NCI-H146 (cell line): ENCODE measurements at regions not wholly inside any gene's neighbourhood (a gene's known extent, or its start where the extent isn't known, plus 50 kb on each side); places are given as distances from the start of the nearest gene placed in this dataset.

Experiments
- DNase-seq: peaks from one replicate; lab custom pipeline; 2025; lab: John Stamatoyannopoulos, UW

- DNase-seq = no peak
Measured at GRCh38 chr18:78601349-78601748, 378.3 kb upstream of the SALL3 start.

GRCh38 chr18:78601923-78602322 lies 377.7 kb upstream of the SALL3 start:
- no peak for DNase-seq

GRCh38 chr18:78602430-78602829 lies 377.2 kb upstream of the SALL3 start:
- DNase-seq = no peak

GRCh38 chr18:78603102-78603983 lies 376.3 kb upstream of the SALL3 start:
- no peak for DNase-seq

GRCh38 chr18:78605255-78605654 lies 374.4 kb upstream of the SALL3 start:
- DNase-seq = no peak

GRCh38 chr18:78607221-78607620 lies 372.4 kb upstream of the SALL3 start:
- DNase-seq = no peak

- no peak for DNase-seq
Measured at GRCh38 chr18:78607784-78608183, 371.8 kb upstream of the SALL3 start.

GRCh38 chr18:78610179-78610578 lies 369.4 kb upstream of the SALL3 start:
- no peak for DNase-seq

- DNase-seq = no peak
Measured at GRCh38 chr18:78611201-78611800, 368.3 kb upstream of the SALL3 start.

GRCh38 chr18:78611869-78612268 lies 367.7 kb upstream of the SALL3 start:
- DNase-seq = no peak

GRCh38 chr18:78612318-78612717 lies 367.3 kb upstream of the SALL3 start:
- no peak for DNase-seq

GRCh38 chr18:78612801-78613200 lies 366.8 kb upstream of the SALL3 start:
- no peak for DNase-seq

- DNase-seq = no peak
Measured at GRCh38 chr18:78618726-78619125, 360.9 kb upstream of the SALL3 start.

- DNase-seq = no peak
Measured at GRCh38 chr18:78619854-78620253, 359.8 kb upstream of the SALL3 start.

- DNase-seq = no peak
Measured at GRCh38 chr18:78620326-78620725, 359.3 kb upstream of the SALL3 start.

- no peak for DNase-seq
Measured at GRCh38 chr18:78621141-78621755, 358.4 kb upstream of the SALL3 start.

- no peak for DNase-seq
Measured at GRCh38 chr18:78622251-78622906, 357.2 kb upstream of the SALL3 start.

- DNase-seq = no peak
Measured at GRCh38 chr18:78622907-78623541, 356.6 kb upstream of the SALL3 start.

- no peak for DNase-seq
Measured at GRCh38 chr18:78624646-78625279, 354.9 kb upstream of the SALL3 start.

GRCh38 chr18:78625847-78626246 lies 353.8 kb upstream of the SALL3 start:
- no peak for DNase-seq

GRCh38 chr18:78627551-78628346 lies 351.9 kb upstream of the SALL3 start:
- DNase-seq = no peak
